HK-2 (cell line): ENCODE measurements at regions not wholly inside any gene's neighbourhood (a gene's known extent, or its start where the extent isn't known, plus 50 kb on each side); places are given as distances from the start of the nearest gene placed in this dataset.
"Not testable (repeated sequence)": the region's sequence is repeated elsewhere in the genome, so short reads cannot be mapped to it uniquely, and the experiment has no call there.

ENCODE experiments used
- DNase-seq: peaks from one replicate; pipeline ENCODE4 v3.0.0-alpha.2; 2018; ENCODE audit not compliant: unreplicated experiment

DNA sequence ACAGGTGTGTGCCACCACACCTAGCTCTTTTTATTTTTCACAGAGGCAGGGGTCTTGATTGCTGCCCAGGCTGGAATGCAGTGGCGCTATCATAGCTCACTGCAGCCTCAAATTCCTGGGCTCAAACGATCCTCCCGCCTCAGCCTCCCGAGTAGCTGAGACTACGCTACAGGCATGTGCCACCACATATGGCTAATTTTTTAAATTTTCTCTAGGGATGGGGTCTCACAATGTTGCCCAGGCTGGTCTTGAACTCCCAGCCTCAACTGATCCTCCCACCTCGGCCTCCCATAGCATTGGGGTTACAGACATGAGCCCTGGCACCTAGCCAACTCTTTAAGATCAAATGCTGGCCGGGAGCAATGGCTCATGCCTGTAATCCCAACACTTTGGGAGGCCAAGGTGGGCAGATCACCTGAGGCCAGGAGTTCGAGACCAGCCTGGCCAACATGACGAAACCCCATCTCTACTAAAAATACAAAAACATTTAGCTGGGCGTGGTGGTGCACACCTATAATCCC lies 50.6 kb upstream of the MYL10 start:
- not testable (repeated sequence) for DNase-seq

DNA sequence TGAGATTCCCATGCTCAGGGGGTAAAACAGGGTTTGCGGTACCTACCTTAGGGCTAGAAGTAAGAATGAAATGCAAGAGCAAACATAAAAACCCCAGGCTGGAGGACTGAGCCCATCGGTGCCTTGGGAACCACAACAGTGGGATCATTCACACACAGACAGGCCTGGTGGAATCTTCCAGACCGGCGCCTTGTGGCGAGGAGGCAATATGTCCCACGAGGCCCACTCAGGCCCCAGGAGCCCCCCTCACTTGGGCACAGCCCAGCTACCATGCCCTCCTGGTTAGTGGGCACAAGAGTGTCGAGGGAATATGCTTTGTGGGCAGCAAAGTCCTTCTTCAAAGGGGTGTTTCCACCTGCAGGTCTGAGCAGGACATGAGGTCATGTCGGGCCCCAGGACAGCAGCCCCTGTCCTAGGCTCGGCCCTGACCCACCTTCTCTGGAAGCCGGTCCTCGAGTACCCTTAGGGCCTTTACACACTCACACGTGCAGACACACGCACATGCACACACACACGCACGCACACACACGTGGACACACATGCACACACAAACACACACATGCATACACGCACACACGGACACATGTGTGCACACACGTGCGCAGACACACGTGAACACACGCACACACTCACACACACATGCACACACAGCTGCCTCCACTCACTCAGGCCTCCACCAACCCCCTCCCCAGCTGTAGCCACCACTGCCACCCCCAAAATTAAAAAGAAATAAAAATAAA lies 51.5 kb upstream of the MYL10 start:
- DNase-seq: no peak

DNA sequence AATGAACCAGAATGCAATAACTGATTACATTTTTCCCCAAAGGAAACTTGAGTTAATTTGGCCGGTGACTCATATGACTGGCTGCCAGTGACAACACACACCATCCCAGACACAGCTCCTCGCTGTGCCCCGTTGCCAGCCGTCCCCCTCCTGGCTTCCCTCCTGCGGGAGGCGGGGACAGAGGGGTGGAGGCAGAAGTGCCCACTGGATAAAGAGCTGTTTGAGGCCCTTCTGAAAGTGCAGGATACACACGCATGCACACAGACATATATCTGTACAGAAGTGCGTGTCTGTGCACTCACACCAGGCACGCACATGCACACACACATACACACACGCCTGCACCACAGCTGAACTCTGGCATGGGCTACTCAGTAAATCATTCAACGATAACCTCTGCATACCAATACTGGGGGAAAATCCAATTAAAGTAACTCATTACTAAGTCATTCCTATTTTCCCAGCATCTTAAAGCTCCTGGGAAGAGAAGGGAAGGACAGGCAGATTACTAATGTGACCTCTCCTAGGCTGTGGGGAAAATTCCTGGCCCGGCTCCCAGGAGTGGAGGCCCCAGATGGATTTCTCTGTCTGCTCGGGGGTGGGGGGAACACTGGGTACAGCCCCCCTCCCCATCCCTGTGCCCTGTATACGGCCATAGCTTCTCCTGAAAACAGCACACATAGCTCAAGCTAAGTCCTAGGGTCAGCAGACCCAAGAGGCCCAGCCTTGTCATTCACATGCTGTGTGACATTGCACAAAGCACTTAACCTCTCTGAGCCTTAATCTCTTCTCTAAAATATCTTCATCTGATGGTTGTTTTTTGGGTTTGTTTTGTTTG lies 52.3 kb upstream of the MYL10 start:
- DNase-seq: peak; percentile 82

DNA sequence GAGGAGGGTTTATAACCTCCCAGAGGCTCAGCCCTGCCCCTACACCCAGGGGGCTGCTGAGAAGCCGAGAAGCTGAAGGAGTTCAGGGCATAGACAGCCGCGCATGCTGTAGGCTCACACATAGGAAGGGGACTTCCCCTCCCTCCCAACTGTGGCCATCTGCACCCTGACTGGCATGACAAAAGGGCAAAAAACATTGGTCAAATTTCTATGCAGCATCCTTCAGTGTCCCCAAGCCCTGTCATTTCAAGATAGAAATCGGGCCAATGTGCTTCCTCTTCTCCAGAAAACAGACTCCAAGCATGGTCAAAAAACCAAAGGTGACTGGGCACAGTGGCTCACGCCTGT lies 55.9 kb upstream of the MYL10 start:
- DNase-seq: no peak

DNA sequence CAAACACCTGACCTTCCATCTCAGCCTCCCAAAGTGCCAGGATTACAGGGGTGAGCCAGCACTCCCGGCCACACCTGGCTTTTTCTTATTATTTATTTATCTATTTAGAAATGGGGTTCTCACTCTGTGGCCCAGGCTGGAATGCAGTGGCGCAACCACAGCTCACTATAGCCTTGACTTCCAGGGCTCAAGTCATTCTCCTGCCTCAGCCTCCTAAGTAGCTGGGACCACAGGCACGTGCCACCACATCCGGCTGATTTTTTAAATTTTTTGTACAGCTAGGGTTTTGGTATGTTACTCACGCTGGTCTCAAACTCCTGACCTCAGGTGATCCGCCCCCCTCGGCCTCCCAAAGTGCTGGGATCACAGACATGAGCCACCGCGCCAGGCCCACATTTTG lies 56.9 kb upstream of the MYL10 start:
- DNase-seq: peak; percentile 46

DNA sequence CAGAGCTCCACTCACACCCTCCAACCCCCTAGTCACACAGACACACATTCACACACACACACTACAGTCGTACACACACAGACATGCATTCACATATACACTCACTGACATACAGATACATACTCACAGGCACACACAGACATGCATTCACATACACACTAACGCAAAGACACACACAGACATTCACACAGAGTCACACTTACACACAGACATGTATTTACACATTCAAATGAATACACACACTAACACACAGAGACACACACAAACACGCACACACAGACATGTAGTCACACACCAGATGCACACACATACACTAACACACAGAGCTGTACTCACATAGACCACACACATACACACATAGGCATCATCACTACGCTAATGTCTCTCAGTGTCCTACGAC lies 58.0 kb upstream of the MYL10 start:
- DNase-seq: no peak

DNA sequence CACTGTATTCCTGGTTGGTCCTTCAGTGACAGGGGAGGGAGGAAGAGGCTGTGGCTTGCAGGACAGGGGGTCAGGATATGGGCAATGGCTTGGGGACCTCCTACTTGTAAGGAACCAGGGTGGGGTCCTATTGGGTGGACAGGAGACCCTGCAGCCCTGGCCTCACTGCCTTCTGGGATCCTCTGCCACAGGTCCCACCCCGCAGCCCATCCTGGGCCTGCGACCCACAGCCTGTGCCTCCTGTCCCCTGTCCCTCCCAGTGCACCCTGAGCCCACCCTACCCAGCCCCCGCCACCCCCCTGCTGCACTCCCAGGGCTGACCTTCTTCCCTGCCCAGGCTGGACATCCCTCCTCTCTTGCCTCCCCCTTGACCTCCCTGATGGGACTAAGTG lies 58.7 kb upstream of the MYL10 start:
- no peak for DNase-seq

DNA sequence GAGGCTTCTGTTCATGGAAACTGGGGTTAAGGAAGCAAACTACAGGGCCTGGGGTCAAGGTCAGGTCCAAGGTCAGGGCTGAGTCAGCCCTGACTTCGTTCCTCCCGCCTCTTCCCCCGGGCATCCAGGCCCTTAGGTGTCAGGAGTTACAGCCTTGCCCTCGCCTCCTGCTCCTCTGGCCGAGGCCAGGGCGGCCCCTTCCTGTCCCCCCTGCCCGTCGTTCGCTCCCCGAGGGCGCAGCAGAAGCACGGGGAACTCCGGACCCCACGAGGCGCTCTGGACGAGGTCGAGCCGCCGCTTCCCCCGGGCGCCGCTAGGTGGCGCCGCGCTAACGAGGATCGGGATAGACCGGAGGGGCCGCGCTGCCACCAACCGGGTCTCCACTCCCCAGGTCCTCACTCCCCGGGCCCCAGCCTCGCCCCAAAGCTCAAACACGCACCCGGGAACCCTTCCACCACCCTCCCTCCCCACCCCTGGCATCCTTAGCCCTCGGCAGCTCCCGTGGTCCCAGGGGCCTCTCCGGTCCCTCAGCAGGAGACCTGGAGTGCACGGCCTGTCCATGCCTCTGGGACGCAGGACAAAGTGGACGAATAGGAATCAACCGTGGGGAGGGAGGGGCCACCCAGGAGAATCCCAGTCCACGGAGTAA lies 59.2 kb upstream of the MYL10 start:
- peak; percentile 88 for DNase-seq

DNA sequence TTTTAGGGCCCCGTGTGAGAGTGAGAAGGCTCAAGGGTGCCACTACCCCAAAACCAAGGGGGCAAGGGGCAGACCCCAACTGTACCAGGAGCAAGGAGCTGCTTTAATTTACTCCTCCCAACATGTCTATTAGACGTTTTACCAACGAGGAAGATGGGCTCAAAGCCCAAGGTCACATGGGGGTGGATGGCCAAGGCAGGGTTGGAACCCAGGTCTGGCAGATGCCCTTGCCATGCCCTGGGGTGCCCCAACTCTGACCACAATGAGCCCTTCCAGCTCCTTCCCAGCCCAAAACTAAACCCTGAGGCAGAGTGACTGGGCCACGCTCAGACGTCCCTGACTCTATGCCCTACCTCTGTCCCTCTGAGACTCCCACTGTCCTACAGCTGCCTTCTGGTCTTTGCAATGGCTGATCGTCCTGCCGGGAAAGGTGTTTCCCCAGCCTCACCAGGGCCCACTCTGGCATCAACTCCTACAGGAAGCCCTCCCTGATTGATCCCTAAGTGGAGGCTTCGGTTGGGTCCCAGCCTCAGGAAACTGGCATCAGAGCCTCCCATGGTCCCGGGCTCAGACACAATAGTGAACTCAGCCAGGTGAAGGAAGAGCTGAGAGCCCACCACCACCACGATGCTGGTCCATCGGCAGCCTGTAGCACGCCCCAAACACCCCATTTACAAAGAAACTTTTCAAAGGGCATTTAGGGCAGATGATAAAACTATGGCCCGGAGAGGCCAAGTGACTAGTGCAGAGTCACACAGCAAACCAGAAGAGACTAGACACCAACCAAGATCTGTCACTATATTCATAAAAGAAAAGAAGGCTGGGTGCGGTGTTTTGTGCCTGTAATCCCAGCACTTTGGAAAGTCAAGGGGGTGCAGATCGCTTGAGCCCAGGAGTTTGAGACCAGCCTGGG lies 60.2 kb upstream of the MYL10 start:
- no peak for DNase-seq

DNA sequence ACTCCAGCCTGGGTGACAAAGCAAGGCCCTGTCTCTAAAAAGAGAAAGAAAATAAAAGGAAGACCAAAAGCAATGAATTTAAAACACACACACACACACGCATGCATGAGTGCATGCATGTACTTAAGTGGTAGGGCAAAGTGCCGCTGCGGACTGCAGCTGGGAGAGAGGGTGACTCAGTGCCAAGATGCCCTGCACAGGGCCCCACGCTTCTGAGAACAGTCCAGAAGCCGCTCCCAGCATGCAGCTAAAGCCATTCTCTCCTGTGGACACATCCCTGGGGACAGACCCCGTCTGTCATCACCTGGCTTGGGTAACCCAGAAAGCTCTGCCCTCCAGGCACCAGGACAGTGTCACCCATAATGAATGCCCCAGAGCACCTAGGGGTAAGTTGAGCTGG lies 61.0 kb upstream of the MYL10 start:
- peak; percentile 53 for DNase-seq

DNA sequence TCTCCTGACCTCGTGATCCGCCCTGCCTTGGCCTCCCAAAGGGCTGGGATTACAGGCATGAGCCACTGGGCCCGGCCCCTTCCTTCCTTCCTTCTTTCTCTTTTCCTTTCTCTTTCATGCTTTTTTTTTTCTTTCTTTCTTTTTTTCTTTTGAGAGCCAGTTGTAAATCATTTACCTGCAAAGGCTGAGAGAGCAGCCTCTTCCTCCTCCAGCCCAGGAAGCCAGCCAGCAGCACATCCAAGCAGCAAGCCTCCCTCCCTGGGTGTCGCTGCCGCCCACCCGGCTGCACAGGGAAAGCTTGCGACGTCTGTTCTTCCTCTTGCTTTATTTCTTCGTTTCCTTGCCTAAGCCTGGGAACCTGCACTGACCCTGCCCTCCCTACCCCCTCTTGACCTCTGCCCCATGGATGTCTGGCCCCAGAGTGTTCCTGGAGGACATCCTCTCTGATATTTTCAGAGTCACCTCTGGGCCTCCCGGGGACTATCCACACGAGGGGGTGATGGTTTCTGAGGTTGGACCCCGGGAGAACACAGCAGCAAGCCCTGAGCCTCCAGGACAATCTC lies 62.8 kb upstream of the MYL10 start:
- peak; percentile 76 for DNase-seq

DNA sequence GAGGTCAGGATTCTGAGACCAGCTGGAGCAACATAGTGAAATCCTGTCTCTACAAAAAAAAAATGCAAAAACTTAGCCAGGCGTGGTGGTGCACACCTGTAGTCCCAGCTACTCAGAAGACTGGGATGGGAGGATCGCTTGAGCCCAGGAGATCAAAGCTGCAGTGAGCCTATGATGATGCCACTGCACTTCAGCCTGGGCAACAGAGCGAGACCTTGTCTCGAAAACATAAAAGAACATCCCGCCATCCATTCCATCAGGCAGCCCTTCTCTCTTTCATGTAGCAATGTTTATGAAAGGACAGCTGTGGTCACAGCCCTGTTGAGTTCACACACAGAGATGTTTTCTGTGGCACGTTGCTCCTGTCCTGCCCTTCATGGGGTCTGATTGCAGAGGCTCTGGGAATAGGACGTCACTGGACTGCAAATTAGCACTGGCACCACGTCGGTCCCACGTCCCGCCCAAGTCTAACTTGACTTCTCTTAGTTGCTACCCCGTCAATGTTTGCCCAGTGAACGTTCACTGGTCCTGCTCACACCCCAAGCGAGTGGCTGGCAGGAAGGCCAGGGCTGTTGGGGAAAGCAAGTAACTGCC lies 64.5 kb upstream of the MYL10 start:
- no peak for DNase-seq

DNA sequence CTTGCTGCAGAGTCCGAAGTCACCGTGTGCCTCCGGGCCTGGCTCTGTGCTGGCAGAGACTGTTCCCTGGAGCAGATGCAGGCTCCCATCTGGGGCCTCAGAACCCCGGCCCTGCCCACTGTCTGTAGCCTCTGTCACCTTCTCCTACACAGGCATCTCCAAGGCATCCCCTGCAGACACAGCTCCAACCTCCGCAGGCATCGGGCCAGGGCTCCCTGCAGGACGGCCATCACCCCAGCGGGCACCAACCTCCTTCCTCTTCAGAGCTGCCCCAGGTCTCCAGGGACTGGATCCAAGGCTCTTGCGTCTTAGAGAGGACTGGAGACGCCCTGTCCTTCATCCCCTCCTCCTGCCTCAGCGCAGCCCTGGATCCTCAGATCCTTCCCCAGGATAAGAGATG lies 69.9 kb upstream of the MYL10 start:
- DNase-seq: no peak

DNA sequence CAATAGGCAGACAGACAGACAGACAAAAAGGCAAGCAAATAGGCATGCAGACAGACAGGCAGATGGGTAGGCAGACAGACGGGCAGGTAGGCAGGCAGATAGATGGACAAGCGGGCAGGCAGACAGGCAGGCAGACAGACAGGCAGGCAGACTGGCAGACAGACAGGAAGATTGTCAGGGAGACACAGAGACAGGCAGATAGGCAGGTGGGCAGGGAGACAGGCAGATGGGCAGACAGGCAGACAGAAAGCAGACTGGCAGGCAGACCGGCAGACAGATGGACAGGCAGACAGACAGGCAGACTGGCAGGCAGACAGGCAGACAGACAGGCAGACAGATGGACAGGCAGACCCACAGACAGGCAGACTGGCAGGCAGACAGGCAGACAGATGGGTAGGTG lies 70.3 kb upstream of the MYL10 start:
- DNase-seq: no peak

DNA sequence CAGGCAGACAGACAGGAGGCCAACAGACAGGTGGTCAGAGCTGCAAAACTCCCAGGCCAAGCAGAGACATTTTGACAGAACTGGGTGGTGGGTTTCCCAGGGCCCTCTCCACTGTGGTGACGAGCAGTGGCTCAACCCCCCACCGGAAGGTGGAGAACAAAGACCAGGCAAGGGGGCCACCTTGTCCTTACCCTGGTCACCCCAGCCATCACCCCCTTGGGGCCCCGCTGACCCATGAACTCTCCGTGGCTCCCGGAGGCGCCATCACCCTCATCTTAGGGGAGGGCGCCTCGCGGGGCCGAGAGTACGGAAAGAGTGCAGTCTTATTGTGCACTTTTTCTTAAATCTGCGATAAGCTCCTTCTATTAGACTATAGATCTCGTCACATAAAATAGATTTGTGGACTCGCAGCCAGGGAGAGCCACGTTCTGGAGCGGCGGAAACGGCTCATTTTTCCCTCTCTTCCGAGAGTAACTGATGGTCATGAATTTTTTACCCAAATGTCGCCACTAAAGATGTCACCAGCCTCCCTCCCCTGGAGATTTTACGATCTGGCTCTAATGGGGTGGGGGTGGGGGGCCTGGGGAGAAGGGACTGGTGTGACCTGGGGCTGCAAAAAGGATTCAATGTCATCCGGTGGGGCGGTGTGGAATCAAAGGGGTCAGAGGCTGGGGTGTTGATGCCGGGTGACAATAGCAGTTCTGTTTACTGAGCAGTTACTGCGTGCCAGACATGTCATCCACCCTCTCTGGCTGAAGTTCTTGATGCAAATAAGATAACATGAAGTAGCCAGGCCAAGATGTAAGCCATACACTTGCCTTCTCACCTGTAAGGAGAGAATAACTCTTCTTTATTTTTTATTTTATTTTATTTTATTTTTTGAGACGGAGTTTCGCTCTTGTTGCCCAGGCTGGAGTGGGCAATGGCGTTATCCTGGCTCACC lies 71.1 kb upstream of the MYL10 start:
- DNase-seq: no peak

DNA sequence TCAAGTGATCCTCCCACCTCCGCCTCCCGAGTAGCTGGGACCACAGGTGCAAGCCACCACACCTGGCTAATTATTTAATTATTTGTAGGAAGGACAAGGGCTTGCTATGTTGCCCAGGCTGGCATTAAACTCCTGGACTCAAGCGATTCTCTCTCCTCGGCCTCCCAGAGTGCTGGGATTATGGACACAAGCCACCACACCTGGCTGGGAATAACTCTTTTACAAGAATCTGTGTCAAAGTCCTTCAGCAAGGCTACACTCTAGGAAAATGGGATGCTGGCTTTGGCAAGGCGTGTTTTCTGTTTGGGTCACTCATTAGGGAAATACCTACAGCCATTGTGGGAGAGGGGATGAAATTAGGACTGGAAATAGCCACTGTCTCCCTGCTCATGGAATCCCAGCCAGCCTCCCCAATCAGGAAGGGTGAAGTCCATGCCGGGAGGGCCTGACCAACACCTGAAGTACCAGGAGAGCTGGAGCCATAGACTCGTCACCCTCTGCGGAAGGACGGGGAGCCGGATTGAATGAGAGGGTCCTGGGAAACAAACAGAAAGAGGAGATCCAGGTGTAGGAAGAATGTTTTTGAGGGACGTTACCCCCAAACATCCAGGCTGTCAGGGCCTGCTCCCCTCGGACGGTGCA lies 72.2 kb upstream of the MYL10 start:
- no peak for DNase-seq

DNA sequence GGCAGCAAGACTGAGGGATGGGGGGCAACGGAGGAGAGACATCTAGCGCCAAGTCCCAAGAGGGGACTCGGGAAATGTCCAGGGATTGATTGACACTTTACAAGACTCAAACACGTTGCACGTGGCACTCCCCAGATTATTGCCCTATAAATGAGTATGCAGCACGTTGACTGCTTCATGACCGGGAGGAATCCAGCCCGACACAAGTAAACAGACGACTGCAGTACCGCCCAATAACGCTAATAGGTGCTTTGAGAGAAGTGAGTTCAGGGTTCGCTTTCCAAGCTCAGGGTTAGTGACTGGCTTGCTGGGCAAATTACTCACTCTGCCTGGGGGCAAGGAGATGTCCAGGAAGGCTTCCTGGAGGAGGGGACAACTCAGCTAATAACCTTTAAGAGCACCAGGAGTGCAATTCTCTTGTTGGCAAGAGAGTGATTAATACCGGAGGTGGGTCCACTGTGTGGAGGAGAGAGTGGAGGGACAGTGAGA lies 73.3 kb upstream of the MYL10 start:
- DNase-seq: no peak

DNA sequence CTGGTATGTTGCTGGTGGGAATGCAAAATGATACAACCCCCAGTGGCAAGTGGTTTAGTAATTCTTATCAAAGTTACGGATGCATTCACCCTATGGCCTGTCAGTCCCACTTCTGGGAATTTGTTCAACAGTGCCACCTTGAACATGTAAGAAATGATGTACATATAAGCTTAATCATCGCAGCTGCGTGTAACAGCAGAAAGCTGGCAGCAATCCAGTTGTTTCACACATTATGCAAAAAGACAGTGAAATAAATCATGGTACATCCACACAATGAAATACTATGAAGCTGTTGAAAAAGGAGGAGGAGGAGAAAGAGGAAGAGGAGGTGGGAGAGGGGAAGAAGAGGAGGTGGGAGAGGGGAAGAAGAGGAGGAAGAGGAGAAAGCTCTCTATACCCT lies 76.2 kb upstream of the MYL10 start:
- DNase-seq: no peak

DNA sequence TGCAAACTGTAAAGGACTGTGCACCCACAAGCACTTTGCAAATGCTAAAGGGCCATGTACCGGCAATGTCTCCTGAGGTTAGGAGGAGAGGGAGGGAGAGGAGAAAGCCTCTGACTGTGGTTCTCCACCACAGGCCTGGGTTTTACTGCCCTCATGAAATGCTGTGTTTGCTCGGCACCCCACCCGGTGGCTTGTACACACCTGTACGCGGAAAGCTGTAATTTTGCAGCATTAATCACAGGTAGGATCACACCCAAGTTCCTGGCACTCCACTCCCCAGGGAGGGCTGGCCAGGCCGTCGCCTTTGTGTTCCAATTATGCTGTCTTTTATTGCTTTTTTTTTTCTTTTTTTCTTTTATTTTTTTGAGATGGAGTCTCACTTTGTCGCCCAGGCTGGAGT lies 78.5 kb upstream of the MYL10 start:
- DNase-seq: no peak
